Spinal cord (tissue), 9 donors: ENCODE measurements at regions not wholly inside any gene's neighbourhood (a gene's known extent, or its start where the extent isn't known, plus 50 kb on each side); places are given as distances from the start of the nearest gene placed in this dataset.
A peak's percentile ranks its signal among the peaks of the same experiment; 100 is the strongest.
"Not testable (repeated sequence)": the region's sequence is repeated elsewhere in the genome, so short reads cannot be mapped to it uniquely, and the experiment has no call there.

ENCODE experiments used
- DNase-seq, 6 donors: peaks; one replicate each; pipeline versions ENCODE4 v3.0.0 to v3.0.0-alpha.2; 2013 to 2015; ENCODE audit warnings: low spot score in 6 of 6, low read depth in 4 of 6
- H3K27ac ChIP-seq: one replicate; pipeline ENCODE4 v1.5.1; 2013; ENCODE audit warnings: low read depth, low read length, control low read depth
- H3K27me3 ChIP-seq: one replicate; pipeline ENCODE4 v1.6.1; 2013; ENCODE audit warnings: low read length; ENCODE audit not compliant: control insufficient read depth, insufficient read depth
- H3K36me3 ChIP-seq: one replicate; pipeline ENCODE4 v1.6.1; 2013; ENCODE audit warnings: low read length; ENCODE audit not compliant: control insufficient read depth, insufficient read depth
- H3K4me1 ChIP-seq: one replicate; pipeline ENCODE4 v1.6.1; 2013; ENCODE audit warnings: low read length; ENCODE audit not compliant: control insufficient read depth, insufficient read depth
- H3K4me3 ChIP-seq: one replicate; pipeline ENCODE4 v1.5.1; 2013; ENCODE audit warnings: low read depth, low read length, control low read depth
- H3K9me3 ChIP-seq: one replicate; pipeline ENCODE4 v1.6.1; 2013; ENCODE audit warnings: low read length; ENCODE audit not compliant: control insufficient read depth, insufficient read depth
- WGBS: methylation state at CpG from one replicate; pipeline ENCODE4 v1.1.5; 2013; ENCODE audit warnings: missing lambda C conversion rate; ENCODE audit not compliant: insufficient coverage; 5-methylcytosine and 5-hydroxymethylcytosine counted together
- donor health status: healthy.

- DNase-seq, result no peak
- Histone ChIP-seq H3K4me3 (no peak overlapping the region), H3K27me3 (no peaks in the 10 kb centered on the region), H3K36me3 (no peaks in the 10 kb centered on the region), H3K27ac (no peak overlapping the region), H3K9me3 (no peaks in the 10 kb centered on the region), H3K4me1 (no peaks in the 10 kb centered on the region)
- WGBS, result no CpG with 5 or more reads among the region's 2 CpGs
Observed at GRCh38 chr3:87121856-87122255, 105.3 kb upstream of the CHMP2B start.

- H3K36me3 ChIP-seq, result no peaks in the 10 kb centered on the region
- WGBS, result no CpG with 5 or more reads among the region's 2 CpGs
- H3K27ac ChIP-seq, result no peak overlapping the region
- peak in 3 of 6 donors; percentile 6 to 82 (median 32) for DNase-seq
- no peaks in the 10 kb centered on the region for H3K9me3 ChIP-seq
- no peak overlapping the region for H3K4me3 ChIP-seq
- H3K27me3 ChIP-seq, result no peaks in the 10 kb centered on the region
- H3K4me1 ChIP-seq, result no peaks in the 10 kb centered on the region
Observed at GRCh38 chr3:87120881-87121280, 106.2 kb upstream of the CHMP2B start.

- no CpG with 5 or more reads among the region's 1 CpG for WGBS
- Histone ChIP-seq H3K9me3 (no peaks in the 10 kb centered on the region), H3K4me1 (no peaks in the 10 kb centered on the region)
Observed at GRCh38 chr3:87120236-87120635, 106.9 kb upstream of the CHMP2B start.

GRCh38 chr3:87109465-87109864 is 117.6 kb upstream of the CHMP2B start:
- no peaks in the 10 kb centered on the region for H3K4me1 ChIP-seq
- no CpG with 5 or more reads among the region's 1 CpG for WGBS
- H3K9me3 ChIP-seq, result peaks cover 4% of the 10 kb centered on the region
- H3K27me3 ChIP-seq, result no peaks in the 10 kb centered on the region
- DNase-seq, result no peak
- no peak overlapping the region for H3K4me3 ChIP-seq
- no peaks in the 10 kb centered on the region for H3K36me3 ChIP-seq
- H3K27ac ChIP-seq, result no peak overlapping the region

More at GRCh38 chr3:87120236-87120635, 106.9 kb upstream of the CHMP2B start:
- H3K36me3 ChIP-seq, result no peaks in the 10 kb centered on the region
- no peak overlapping the region for H3K4me3 ChIP-seq
- H3K27ac ChIP-seq, result no peak overlapping the region
- no peak for DNase-seq
- no peaks in the 10 kb centered on the region for H3K27me3 ChIP-seq

- no CpG with 5 or more reads among the region's 6 CpGs for WGBS
- no peaks in the 10 kb centered on the region for H3K36me3 ChIP-seq
- no peak overlapping the region for H3K4me3 ChIP-seq
- no peaks in the 10 kb centered on the region for H3K4me1 ChIP-seq
- peaks cover 9% of the 10 kb centered on the region for H3K9me3 ChIP-seq
- no peak for DNase-seq
- H3K27me3 ChIP-seq, result no peaks in the 10 kb centered on the region
- H3K27ac ChIP-seq, result no peak overlapping the region
Observed at GRCh38 chr3:87101861-87102625, 111.1 kb upstream of the VGLL3 start.

- DNase-seq, H3K4me1 ChIP-seq, H3K27me3 ChIP-seq, H3K27ac ChIP-seq, H3K9me3 ChIP-seq, H3K36me3 ChIP-seq, H3K4me3 ChIP-seq: not testable (repeated sequence)
- 97% methylated on average over 9 of the region's 9 CpGs for WGBS
Observed at GRCh38 chr3:87097733-87098132, 106.8 kb upstream of the VGLL3 start.

GRCh38 chr3:87090631-87091030 is 99.7 kb upstream of the VGLL3 start:
- Histone ChIP-seq H3K4me1 (peaks cover 12% of the 10 kb centered on the region), H3K27ac (no peak overlapping the region), H3K9me3 (no peaks in the 10 kb centered on the region), H3K4me3 (no peak overlapping the region), H3K36me3 (no peaks in the 10 kb centered on the region), H3K27me3 (no peaks in the 10 kb centered on the region)
- peak in 1 of 6 donors; percentile 10 for DNase-seq

GRCh38 chr3:87088993-87089841 is 98.3 kb upstream of the VGLL3 start:
- Histone ChIP-seq H3K4me1 (peaks cover 12% of the 10 kb centered on the region), H3K27ac (peak overlapping the region; percentile 89), H3K9me3 (no peaks in the 10 kb centered on the region), H3K36me3 (no peaks in the 10 kb centered on the region), H3K27me3 (no peaks in the 10 kb centered on the region), H3K4me3 (peak overlapping the region; percentile 71)
- 1% methylated on average over 36 of the region's 41 CpGs for WGBS
- peak; percentile 49 to 94 (median 78) for DNase-seq

- no peaks in the 10 kb centered on the region for H3K27me3 ChIP-seq
- no peaks in the 10 kb centered on the region for H3K36me3 ChIP-seq
- no peaks in the 10 kb centered on the region for H3K9me3 ChIP-seq
- H3K27ac ChIP-seq, result peak overlapping the region; percentile 89
- WGBS, result 24% methylated on average over 13 of the region's 15 CpGs
- H3K4me3 ChIP-seq, result peak overlapping the region; percentile 71
- DNase-seq, result peak in 1 of 6 donors; percentile 26
- peaks cover 12% of the 10 kb centered on the region for H3K4me1 ChIP-seq
Observed at GRCh38 chr3:87088430-87088992, 97.6 kb upstream of the VGLL3 start.
